HCT116 (cell line): ENCODE measurements at regions not wholly inside any gene's neighbourhood (a gene's known extent, or its start where the extent isn't known, plus 50 kb on each side); places are given as distances from the start of the nearest gene placed in this dataset.

Experiments used
- ATAC-seq: fragments of 200-7000 bp; cut with Tn5 transposase; 2 replicates; pipeline ENCODE4 v1.9.1; 2020; ENCODE audit warnings: mild to moderate bottlenecking, moderate library complexity
- BruUV-seq: library from RNA; stranded (reverse); fragments of 400-500 nt; replicated peaks from 2 replicates; lab custom pipeline; 2021; lab: Mats Ljungman, UMichigan
- CTCF ChIA-PET: fragments of 300-600 bp; sonication (Branson Sonifier 250); formaldehyde crosslinking; loops from one replicate; lab custom pipeline; 2021; ENCODE audit warnings: antibody characterized with exemption; lab: Charles Lee
- POLR2A ChIA-PET: fragments of 300-600, 350-600 bp; sonication (Branson Sonifier 250); formaldehyde crosslinking; loops from one replicate; lab custom pipeline; 2021; ENCODE audit warnings: antibody characterized with exemption; lab: Charles Lee
- RAD21 ChIA-PET, 2 experiments: fragments of 300-600 bp; sonication (Branson Sonifier 250); formaldehyde crosslinking; loops; one replicate each; lab custom pipeline; 2023; ENCODE audit warnings: low total read pairs in 2 of 2; ENCODE audit not compliant: uncharacterized antibody in 2 of 2, unreplicated experiment in 2 of 2, low non-redundant PET in 1 of 2; lab: Charles Lee
- DNase-seq: peaks from one replicate; pipeline ENCODE4 v3.0.0-alpha.2; 2010; ENCODE audit warnings: low read depth, low spot score
- H2AFZ ChIP-seq: fragments of 200-600 bp; shearing (Covaris generic), sonication (generic); 2 replicates; pipeline ENCODE4 v1.6.1; 2017; ENCODE audit warnings: low read depth, mixed run types, mixed read lengths, antibody characterized with exemption, low read length; ENCODE audit not compliant: poor library complexity, severe bottlenecking
- H3K27ac ChIP-seq: 2 replicates; pipeline ENCODE4 v1.5.1; 2012; ENCODE audit warnings: low read depth, low read length
- H3K27me3 ChIP-seq: fragments of 200-600 bp; sonication (generic); 2 replicates; pipeline ENCODE4 v1.6.1; 2016; ENCODE audit warnings: mixed run types, low read length, mixed read lengths; ENCODE audit not compliant: insufficient read depth
- H3K36me3 ChIP-seq, 2 experiments: fragments of 200-500 bp in 1 of 2; fragments of 200-600 bp in 1 of 2; sonication (Bioruptor generic) in 1 of 2; sonication (generic) in 1 of 2; 2 replicates each; pipeline versions ENCODE4 v1.5.1 to v1.6.1; 2014 to 2016; ENCODE audit warnings: low read length in 2 of 2, inconsistent platforms in 1 of 2, mixed read lengths in 1 of 2, mixed run types in 1 of 2; ENCODE audit not compliant: insufficient read depth in 2 of 2, control insufficient read depth in 1 of 2
- H3K4me1 ChIP-seq, 2 experiments: fragments of 200-600 bp in 1 of 2; sonication (generic) in 1 of 2; 2 replicates each; pipeline versions ENCODE4 v1.5.1 to v1.6.1; 2012 to 2017; ENCODE audit warnings: low read length in 2 of 2, inconsistent platforms in 1 of 2, mild to moderate bottlenecking in 1 of 2, mixed read lengths in 1 of 2, mixed run types in 1 of 2, moderate library complexity in 1 of 2; ENCODE audit not compliant: insufficient read depth in 2 of 2, control insufficient read depth in 1 of 2
- H3K4me2 ChIP-seq: fragments of 200-600 bp; sonication (generic); 2 replicates; pipeline ENCODE4 v1.6.1; 2017; ENCODE audit warnings: mixed run types, low read length, mixed read lengths
- H3K4me3 ChIP-seq, 2 experiments: fragments of 200-600 bp in 1 of 2; sonication (generic) in 1 of 2; replicated peaks in 1 of 2; 2 replicates each; pipeline ENCODE4 v1.5.1; 2011 to 2016; ENCODE audit warnings: low read length in 2 of 2, control low read depth in 1 of 2, low read depth in 1 of 2, mild to moderate bottlenecking in 1 of 2, mixed read lengths in 1 of 2, mixed run types in 1 of 2
- H3K79me2 ChIP-seq: fragments of 200-600 bp; sonication (generic); 2 replicates; pipeline ENCODE4 v1.6.1; 2017; ENCODE audit warnings: mild to moderate bottlenecking, mixed run types, low read length, moderate library complexity, mixed read lengths; ENCODE audit not compliant: insufficient read depth
- H3K9ac ChIP-seq: fragments of 200-600 bp; sonication (generic); 2 replicates; pipeline ENCODE4 v1.6.1; 2016; ENCODE audit warnings: low read length, mixed read lengths
- H3K9me2 ChIP-seq: fragments of 200-600 bp; sonication (generic), shearing (Covaris generic); 2 replicates; pipeline ENCODE4 v1.6.1; 2017; ENCODE audit warnings: mixed run types, mild to moderate bottlenecking, moderate library complexity; ENCODE audit not compliant: insufficient read depth
- H3K9me3 ChIP-seq, 2 experiments: fragments of 200-500 bp in 1 of 2; fragments of 200-600 bp in 1 of 2; sonication (Bioruptor generic) in 1 of 2; sonication (generic) in 1 of 2; 2 replicates each; pipeline ENCODE4 v1.6.1; 2014 to 2017; ENCODE audit warnings: low read length in 2 of 2, mixed read lengths in 2 of 2, inconsistent platforms in 1 of 2, low read depth in 1 of 2, mild to moderate bottlenecking in 1 of 2, mixed run types in 1 of 2, moderate library complexity in 1 of 2; ENCODE audit not compliant: control insufficient read depth in 1 of 2, insufficient read depth in 1 of 2
- H4K20me1 ChIP-seq: fragments of 200-600 bp; sonication (generic), shearing (Covaris generic); 2 replicates; pipeline ENCODE4 v1.6.1; 2017; ENCODE audit warnings: mixed run types, mild to moderate bottlenecking, moderate library complexity; ENCODE audit not compliant: insufficient read depth
- CBX3 ChIP-seq: IDR thresholded peaks from 2 replicates; pipeline ENCODE4 v1.6.1; 2012; ENCODE audit warnings: low read depth
- ELF1 ChIP-seq: IDR thresholded peaks from 2 replicates; pipeline ENCODE4 v1.6.1; 2012; ENCODE audit warnings: low read depth, borderline replicate concordance
- POLR2A ChIP-seq: IDR thresholded peaks from 2 replicates; pipeline ENCODE4 v1.7.0; 2011; ENCODE audit warnings: borderline replicate concordance; ENCODE audit not compliant: insufficient read depth, insufficient read length; ENCODE audit errors: extremely low read depth
- SIN3A ChIP-seq: IDR thresholded peaks from 2 replicates; pipeline ENCODE4 v1.6.1; 2012; ENCODE audit warnings: low read depth
- TCF7L2 ChIP-seq: IDR thresholded peaks from 2 replicates; pipeline ENCODE4 v1.7.0; 2011; ENCODE audit warnings: borderline replicate concordance, inconsistent platforms; ENCODE audit not compliant: insufficient read depth, insufficient read length; ENCODE audit errors: extremely low read depth
- ZFX ChIP-seq: fragments of 450-650 bp; IDR thresholded peaks from 2 replicates; pipeline ENCODE4 v1.6.1; 2017
- intact Hi-C: fragments of 100-400 bp; cut with micrococcal nuclease; formaldehyde crosslinking; loops from 2 replicates; pipeline ENCODE4 v1.10.0; 2022
- TF ChIP-seq, protein P1 (sequence below), 3 experiments: fragments of 200-600 bp in 1 of 3; sonication (generic) in 1 of 3; IDR thresholded peaks in 2 of 3; conservative IDR thresholded peaks in 1 of 3; 2 replicates each; pipeline ENCODE4 v1.5.1; 2012 to 2017; ENCODE audit warnings: low read depth in 2 of 3, low read length in 2 of 3, antibody characterized with exemption in 1 of 3, borderline replicate concordance in 1 of 3, control low read depth in 1 of 3, mild to moderate bottlenecking in 1 of 3, mixed read lengths in 1 of 3, mixed run types in 1 of 3, moderate library complexity in 1 of 3; ENCODE audit not compliant: insufficient read depth in 1 of 3
- TF ChIP-seq, protein P2 (sequence below): IDR thresholded peaks from 2 replicates; pipeline ENCODE4 v1.6.1; 2012

DNA sequence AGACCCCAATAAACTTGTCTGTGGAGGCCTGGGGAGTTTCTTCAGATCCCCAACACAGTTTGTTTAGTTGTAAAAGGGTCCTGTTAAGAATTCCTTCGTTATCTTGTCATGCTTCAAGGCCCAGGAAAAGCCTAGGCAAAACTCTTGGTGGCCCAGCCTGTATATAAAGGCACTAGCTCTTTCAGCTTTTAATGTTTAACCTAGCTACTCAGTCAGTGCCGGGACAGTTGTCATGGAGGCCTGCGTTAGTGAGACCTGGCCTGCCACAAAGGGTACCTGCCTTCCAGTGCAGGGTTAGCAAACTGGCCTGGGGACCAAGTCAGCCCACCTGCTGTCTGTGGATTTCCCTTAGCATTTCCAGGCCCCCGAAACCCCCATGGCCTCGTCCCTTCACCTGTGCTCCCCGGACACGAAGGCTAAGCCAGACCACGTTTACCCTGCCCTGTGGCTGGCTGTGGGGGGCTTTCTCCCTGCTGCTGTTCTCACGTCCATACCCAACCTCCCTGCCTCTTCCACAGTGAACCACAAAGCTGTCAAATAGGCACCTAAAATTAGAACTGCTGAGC, 96.9 kb upstream of the PPP2R2D start (continued):
- TF ChIP-seq, protein P1, sequence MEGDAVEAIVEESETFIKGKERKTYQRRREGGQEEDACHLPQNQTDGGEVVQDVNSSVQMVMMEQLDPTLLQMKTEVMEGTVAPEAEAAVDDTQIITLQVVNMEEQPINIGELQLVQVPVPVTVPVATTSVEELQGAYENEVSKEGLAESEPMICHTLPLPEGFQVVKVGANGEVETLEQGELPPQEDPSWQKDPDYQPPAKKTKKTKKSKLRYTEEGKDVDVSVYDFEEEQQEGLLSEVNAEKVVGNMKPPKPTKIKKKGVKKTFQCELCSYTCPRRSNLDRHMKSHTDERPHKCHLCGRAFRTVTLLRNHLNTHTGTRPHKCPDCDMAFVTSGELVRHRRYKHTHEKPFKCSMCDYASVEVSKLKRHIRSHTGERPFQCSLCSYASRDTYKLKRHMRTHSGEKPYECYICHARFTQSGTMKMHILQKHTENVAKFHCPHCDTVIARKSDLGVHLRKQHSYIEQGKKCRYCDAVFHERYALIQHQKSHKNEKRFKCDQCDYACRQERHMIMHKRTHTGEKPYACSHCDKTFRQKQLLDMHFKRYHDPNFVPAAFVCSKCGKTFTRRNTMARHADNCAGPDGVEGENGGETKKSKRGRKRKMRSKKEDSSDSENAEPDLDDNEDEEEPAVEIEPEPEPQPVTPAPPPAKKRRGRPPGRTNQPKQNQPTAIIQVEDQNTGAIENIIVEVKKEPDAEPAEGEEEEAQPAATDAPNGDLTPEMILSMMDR (IDR thresholded peaks at IDR 0.05 in 2 of 3, conservative IDR thresholded peaks at IDR 0.05 in 1 of 3; ENCODE audit: borderline replicate concordance in 1 of 3, insufficient read depth in 1 of 3, low read depth in 2 of 3, low read length in 2 of 3) = no peak
- TF ChIP-seq, protein P2, sequence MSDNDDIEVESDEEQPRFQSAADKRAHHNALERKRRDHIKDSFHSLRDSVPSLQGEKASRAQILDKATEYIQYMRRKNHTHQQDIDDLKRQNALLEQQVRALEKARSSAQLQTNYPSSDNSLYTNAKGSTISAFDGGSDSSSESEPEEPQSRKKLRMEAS = no peak

DNA sequence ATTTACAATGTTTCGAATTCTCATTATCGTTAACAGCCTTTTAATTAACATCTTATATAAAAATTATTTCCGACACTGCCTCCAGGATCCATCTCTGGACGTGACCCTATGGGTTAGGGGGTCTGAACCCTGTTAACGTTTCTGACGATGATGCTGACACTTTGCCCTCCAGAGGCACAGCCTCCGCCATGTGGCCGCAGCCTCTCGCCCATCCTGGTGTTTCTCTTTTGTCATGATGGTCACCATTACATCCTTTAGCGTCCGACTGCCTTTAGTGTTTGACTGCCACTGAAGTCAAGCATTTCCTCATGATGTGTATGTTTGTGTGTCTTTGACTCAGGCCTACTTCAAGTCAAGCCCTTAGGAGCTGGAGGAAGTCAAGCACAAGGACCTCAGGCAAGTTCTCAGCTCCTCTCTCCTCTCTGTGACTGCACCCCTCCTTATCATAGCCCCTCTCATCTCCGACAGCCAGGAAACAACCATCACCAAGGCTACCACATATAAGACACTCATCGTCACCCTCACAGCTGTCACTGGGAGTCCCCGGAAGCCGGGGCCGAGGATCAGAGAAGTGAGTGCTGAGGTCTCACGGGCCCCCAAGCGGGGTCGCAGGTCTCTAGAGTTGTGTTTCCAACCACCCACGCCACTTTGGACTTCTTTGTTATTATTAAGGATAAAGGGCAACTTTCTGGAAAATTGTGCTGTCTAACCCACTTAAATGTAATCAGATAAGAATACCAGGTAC, 96.1 kb upstream of the PPP2R2D start:
- no peaks in the 10 kb centered on the region for H3K4me1 ChIP-seq
- no peaks in the 10 kb centered on the region for H3K79me2 ChIP-seq
- H3K9me2 ChIP-seq = no peaks in the 10 kb centered on the region
- H3K36me3 ChIP-seq = no peaks in the 10 kb centered on the region
- H3K27me3 ChIP-seq = 0 out of 2 replicates have a peak, but pooled peaks cover 2% of the 10 kb centered on the region
- H4K20me1 ChIP-seq = no peaks in the 10 kb centered on the region
- POLR2A ChIA-PET = no interaction called here
- RAD21 ChIA-PET = no interaction called here
- no peak overlapping the region for H2AFZ ChIP-seq
- intact Hi-C loops = no loop called here
- CTCF ChIA-PET = no interaction called here
- no peak for TF ChIP-seq CBX3
- no peak for TF ChIP-seq SIN3A
- no peak for TF ChIP-seq ZFX
- TF ChIP-seq TCF7L2 = no peak
- TF ChIP-seq POLR2A = no peak
- TF ChIP-seq ELF1 = no peak
- TF ChIP-seq, all 23 proteins: peak for 0
- Histone ChIP-seq H3K4me2 (no peak overlapping the region), H3K9me3 (no peaks in the 10 kb centered on the region), H3K9ac (no peak overlapping the region), H3K27ac (no peak overlapping the region), H3K4me3 (no peak overlapping the region)
- ATAC-seq (no peak), DNase-seq (no peak)
- BruUV-seq = no TSS peak
